ENCODE measurements at regions not wholly inside any gene's neighbourhood (a gene's known extent, or its start where the extent isn't known, plus 50 kb on each side); places are given as distances from the start of the nearest gene placed in this dataset.

DNA sequence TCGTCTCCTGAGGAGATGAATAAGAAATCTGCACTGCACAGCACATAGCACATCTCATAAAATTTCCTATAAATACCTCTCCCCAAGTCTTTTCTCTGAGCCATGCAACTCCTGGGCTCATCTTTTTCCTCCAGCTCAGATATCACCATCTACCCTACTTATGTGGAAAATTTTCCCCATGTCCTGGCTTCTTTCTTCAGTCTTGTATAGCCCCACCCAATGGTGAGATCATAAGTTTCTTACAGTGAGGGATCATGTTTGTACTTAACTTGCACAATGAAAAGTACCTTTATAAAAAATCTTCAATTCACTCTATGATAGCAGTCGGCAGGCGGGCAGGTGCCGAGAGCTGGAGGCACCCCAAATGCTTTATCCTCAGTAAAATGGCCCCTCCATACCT, 198.6 kb upstream of the S100G start:
- DNase-seq (ENCODE audit: low spot score), result no peak

DNA sequence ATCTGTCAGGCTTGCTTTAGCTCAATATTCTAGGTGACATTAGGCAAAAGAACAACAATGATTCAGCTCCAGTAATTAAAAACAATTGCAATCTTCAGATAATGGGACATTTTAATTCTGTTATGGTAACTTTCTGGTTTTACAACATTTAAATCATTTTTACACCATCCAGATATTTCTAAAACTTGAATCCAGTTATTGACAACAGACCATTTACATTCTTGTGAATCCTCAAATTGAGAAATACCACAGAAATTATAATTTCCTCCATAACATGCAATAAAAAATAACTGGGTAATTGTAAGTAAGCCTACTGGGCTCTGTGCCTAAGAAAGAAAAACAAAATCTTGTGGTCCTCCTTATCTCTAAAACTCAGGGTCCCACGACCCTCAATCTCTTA, 195.0 kb upstream of the S100G start:
- no peak for DNase-seq (ENCODE audit: low spot score)

DNA sequence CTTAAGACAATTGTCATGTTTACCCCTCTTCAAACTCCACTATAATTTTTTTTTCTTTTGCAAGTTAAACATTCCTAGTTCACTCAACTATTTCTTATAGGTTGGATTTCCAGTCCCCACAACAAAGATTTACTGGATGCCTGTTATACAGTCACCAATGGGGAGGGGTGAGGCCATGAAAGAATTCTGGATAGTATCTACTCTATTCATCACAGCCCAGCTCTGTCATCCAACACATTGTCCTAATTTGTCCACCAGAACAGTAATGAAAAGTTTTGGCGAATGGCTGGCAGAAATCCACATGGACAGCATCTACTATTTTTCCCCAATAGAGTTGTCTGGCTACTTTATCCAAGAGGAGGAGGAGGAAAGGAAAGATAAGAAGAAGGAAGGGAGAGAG, 192.7 kb upstream of the S100G start:
- DNase-seq (ENCODE audit: low spot score), result no peak

DNA sequence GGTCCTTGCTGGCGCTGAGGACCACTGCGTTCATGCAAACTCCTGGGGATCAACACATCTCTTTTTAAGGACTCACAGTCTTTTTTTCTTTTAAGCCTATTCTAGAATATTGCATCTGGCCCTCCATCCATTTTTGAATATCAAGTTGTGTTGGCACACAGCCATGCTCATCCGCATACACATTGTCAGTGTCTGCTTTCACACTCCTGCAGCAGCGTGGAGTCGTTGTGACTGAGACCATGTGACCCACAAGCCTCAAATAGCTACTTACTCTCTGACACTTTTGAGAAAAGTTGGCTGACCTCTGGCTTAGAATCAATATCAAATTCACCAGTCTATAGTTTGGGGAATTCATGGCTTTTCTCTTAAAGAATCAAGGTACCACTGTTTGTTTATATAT, 191.8 kb upstream of the S100G start:
- DNase-seq (ENCODE audit: low spot score), result no peak

DNA sequence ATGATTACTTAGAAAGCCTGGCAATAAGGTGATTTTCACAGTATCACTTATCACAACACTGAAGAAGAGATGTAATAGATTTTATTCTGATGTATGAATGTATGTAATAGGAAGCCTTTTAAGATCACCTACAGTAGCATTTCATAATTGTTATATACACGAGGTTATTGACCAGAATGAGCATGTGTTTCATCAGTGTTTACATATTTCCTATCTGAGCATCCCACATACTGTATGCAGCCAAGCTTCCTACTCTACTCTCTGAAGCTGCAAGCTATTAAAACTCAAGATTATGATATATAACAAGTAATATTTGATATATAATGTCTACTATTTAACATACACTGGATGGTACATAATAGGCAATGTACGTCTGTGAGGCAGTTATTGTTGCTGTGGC, 190.9 kb upstream of the S100G start:
- no peak for DNase-seq (ENCODE audit: low spot score)

DNA sequence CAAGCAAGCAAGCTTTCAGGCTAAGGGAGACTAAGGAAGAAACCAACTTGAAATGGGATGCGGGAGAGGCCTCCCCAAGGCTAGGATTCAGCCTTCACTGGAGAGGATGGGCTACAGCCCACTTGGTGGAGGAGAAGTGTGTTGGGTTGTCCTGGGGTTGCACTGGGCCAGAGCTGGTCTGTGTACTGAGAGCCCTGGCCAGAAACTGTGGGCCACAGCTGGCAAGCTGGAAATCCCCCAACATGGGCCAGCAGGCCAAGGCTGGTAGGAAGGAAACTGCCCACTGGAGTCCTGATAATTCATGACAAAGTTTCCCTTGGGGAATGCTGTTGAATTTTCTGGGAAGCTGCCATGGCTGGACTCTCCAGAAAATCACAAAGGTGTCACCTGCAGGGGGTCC, 188.0 kb upstream of the S100G start:
- no peak for DNase-seq (ENCODE audit: low spot score)

DNA sequence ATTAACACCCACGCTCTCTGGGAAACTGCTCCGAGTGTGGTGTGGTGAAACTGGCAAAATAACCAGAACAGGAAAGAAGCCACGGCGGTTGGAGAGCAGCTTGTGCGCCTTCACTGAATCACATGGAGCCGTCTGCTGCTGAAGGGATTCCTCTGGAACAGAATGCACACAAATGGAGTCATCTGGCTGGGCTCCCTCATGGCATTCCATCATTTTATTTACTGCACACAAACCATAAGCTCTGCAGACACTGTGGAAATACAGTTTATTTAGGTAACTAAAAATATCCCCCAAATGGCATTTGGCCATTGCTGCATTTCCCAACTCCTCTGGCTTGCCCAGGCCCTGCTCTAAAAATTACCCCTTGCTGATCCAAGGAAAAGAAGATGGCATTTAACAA, 187.0 kb upstream of the S100G start:
- DNase-seq (ENCODE audit: low spot score), result no peak

DNA sequence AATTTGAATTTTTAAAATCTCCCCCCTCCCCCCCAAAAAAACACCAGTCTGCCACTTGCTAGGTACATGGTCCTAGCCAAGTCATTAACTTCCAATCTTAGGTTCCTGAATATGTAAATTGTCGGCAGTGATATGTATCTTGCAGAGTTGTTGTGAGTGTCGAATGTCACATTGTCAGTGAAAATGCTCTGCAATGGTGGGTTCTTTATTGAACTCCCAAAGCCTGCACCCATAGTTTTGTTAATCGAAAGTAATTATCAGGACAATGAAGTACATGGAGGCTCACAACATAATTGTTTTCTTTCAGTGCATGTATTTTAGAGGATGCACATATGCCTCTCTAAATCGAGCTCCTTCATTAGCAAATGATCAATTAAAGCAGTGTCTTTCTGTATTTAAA, 185.6 kb upstream of the S100G start:
- no peak for DNase-seq (ENCODE audit: low spot score)

DNA sequence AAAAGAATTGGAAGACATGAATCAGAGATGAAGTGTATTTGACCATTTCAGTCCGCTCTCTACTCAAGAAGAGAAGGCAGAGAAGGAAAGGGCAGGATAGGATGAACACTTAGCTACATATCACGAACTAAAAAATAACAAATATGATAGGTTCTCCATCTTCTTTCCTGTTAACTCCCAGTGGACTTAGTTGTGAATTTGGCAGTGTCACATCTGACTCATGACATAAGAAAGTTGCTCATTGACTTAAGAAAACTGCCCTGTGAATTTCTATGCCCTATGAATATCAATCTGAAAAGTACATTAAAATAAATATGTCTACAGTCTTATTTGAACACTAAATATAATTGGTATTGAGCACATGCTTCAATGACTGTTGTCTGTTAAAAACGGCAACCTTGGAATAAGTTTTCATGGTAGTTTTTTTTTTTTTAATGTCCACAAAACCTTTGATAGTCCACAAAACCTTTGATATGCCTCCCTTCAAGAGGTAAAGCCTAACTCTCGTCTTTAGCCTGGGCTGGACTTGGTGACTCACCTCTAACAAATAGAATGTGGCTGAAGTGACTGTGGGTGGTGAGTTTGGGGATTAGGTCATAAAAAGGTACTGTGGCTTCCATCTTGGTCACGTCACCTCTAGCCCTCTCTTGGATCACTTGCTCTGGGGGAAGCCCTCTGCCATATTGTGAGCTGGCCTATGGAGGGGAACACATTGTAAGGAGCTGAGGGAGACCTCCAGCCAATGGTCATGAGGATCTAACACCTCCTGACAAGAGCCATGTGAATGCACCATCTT, 184.7 kb upstream of the S100G start:
- no peak for DNase-seq (ENCODE audit: low spot score)

DNA sequence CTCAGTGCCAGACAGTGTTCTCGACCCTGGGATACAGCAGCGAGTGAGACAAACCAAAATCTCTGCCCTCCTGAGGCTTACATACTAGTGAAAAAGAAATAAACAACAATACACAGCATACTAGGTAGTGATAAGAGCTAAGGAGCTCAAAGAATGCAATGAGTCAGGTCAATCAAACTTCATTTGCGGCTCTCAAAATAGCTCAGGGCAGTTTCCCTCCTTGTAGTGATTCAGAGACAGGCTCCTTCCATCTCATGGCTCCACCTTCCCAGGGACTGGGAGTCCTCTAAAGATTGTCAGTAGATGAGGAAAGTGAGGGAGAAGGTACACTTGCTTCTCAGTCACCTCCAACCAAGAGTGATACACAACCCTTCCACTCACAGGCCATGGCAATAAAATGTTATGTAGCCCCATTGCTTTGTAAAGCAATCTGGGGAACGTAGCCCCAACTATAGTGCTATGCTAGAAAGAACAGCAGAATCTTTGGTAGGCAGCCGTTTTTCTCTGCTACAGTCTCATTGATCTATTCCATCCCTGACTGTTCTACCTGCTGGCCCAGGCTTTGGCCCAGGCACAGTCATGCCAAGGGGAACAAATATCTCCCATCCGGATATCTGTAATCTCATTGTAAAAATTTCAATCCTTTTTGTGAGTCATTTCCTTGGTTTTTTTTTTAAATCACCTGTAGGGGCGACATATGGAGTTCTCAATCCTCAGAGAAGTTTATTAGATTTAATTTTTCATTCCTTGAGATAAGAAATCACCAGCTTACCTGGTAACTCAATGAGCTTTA, 183.1 kb upstream of the S100G start:
- no peak for DNase-seq (ENCODE audit: low spot score)

DNA sequence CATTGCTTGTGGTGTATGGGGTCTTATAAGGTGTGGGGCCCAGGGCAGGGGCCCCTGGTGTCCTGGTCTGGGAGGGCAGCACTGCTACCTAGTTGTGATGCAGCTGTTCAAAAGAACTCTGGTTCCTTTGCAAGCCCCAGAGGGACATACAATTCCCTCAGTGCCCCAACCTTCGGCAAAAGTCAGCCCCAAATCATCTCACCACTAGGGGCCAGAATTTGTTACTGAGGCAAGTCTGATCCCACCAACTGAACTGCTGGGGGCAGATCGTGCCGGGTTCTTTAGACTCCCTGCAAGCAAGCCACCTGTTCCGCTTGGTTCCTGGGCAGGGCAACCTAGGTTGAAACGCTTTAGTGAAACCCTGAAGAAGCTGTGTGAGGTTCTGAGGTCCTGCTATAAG, 180.1 kb upstream of the S100G start:
- no peak for DNase-seq (ENCODE audit: low spot score)

DNA sequence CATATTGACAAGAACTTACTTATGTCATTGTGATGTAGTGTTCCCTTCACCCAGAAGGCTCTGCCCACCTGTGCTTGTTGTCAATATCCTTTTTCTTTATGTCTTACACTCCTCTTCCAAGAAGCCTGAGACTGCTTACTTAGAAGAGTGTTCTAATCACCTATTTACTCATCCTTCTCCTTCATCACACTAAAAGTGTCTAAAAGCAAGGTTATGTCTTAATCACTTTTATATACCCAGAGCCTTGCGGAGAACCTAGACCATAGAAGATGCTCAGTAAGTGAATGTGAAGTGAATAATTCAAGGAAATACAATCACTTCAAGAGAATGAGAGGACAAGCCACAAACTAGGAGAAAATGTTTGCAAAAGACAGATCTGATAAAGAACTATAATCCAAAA, 177.6 kb upstream of the S100G start:
- no peak for DNase-seq (ENCODE audit: low spot score)

DNA sequence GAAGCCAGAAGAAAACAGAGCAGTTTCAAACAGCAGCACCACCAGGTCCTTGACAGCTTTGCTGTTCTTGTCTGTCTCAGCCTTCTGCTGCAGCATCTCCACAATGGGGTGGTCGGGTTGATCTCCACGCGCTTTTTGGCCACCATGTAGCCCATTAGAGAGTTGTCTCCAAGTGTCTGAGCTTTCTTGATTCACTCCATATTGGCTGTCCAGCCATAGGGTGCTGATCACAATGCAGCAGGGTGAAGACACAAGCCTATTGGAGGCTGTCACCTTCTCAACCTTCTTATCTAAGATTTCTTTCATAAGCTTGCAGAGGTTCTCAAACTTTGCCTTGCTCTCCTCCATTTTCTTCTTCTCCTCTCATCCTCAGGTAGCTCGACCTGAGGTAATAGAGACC, 175.4 kb upstream of the S100G start:
- no peak for DNase-seq (ENCODE audit: low spot score)

DNA sequence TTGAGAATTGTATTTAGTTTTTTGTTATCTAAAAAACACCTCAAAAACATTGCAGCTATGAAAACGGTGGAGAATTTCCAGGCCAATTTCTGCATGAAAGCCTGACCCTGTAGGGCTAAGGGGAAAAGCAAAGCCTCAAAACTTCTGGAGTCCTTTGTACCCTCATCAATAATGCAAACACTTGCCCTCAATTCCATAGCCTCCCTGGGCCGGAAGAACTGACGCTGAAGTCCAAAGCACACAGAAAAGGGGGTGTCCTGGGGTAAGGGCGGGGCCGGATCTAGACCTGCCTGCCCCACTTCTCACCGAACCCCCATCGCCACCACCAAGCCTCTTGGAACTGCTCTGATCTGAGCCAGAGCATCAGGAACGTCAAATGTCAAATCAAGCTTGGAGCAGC, 173.9 kb upstream of the S100G start:
- DNase-seq (ENCODE audit: low spot score), result no peak

DNA sequence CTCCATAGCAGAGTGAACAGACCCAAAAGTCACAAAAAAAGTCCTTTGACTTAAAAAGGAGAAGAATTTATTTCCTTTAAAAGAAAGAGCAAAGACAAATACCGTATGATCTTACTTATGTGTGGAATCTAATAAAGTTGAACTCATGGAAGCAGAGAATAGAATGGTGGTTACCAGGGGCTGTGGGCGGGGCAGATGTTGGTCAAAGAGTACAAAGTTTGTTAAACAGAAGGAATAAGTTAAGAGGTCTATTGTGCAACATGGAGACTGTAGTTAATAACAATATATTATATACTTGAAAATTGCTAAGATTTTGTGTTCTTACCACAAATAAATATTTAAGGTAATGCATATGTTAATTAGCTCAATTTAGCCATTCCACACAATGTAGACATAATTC, 173.3 kb upstream of the S100G start:
- DNase-seq (ENCODE audit: low spot score), result no peak

DNA sequence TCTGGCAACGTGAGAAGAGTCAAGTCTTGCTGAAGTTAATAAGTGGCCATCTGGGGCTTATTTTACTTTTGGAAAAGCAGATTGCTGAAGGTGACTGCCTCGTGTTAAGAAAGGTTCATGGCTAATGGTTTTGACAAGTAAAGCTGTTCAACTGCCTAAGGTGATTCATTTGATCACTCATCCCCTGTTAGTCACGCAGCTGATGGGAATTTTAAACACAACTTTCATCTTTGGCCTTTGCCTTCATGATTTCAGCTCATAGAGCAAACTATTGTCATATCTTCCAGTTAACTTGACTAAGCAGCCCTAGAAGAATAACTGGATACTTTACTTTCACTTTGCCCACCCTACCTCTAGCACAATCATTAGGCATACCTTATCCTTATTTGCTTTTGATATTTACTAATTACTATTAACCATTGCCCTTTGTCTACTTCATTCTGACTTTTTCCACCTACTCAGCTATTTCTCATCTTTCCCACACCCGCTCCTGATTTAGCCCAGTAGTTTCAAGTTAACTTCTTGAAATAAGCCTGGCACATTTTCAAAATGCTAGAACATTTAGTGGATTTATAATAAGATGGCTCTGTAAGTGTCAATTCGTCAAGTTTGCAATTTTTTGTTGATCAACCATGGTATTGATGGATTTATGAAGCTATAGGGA, 170.6 kb upstream of the S100G start:
- DNase-seq (ENCODE audit: low spot score), result no peak

DNA sequence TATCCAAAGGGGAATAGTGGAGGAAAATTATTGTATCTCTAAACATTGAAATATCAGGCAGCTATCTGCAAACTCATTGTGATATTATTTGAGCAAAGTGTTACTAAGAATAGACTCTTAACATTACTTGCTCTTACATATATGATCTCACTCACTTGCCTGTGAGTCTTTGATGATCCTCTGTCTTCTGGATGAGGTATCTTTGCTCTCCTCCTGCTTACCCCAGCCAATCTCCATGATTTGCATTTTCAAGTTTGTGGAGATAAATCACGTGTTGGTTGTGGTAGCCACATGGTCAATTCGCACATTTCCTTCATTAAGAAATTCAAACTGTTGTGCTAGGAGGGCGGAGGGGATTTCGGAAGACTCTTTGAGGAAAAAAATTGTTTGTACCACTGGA, 169.9 kb upstream of the S100G start:
- no peak for DNase-seq (ENCODE audit: low spot score)

DNA sequence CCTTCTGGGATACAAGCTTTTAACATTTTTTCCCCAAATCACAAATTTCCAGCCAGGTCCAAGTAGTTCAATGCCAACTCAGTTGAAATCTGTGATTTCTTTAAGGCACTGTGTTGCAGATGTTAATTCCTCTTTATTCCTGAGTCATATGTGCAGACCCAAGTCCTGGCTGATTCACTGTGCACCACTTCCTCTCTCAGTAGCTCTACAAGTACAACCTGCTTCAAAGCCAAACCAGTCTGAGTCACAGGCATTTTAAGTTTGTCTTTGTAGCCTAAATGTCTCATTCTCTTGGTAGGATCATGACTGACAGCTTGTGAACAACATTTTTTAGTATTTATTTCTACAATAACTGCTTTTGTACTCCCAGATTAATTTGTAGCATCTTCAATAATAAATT, 165.6 kb upstream of the S100G start:
- DNase-seq (ENCODE audit: low spot score), result no peak

DNA sequence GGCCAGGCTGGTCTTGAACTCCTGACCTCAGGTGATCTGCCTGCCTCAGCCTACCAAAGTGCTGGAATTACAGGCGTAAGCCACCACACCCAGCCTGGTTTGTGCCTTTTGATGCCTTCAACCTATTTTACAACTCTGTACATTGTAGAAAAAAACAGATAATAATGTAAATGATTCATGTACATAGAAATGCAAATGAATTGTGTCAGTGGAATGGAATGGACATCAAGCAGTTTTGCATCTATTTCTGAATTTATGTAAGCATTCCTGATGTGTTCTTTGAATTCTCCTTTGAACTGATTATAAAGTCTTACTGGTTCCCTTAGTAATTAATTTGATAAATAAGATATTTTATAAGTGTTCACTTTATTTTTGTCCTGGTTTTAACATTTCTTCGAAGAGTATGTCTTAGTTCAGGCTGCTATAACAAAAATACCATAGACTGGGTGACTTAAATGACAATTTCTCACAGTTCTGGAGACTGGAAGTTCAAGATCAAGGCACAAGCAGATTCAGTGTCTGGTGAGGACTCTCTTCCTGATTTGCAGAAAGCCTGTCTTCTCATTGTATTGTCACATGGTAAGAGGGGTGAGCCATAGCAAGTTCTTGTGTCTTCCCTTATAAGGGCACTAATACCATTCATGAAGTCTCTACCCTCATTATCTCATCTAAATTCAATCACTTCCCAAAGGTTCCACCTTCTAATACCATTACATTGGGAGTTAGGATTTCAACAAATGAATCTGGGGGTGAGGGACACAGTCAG, 162.2 kb upstream of the S100G start:
- DNase-seq (ENCODE audit: low spot score), result no peak

DNA sequence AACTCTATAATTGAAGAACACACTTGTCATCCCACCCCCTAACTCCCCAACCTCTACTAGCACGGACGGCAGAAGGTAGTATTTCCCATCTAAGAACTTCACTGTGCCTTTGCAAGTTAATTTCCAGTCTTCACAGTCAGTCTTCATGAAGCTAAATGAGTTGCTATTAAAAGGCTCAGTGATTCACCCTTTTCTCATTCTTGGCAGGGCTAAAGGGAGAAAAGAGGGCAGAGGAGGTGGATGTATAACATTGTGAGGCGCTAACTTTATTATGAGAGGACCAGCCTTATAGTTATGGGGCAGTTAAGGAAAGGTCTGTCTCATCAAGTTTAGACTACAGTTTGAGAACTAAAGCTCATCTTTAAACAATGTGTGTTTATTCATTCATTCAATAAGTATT, 161.0 kb upstream of the S100G start:
- no peak for DNase-seq (ENCODE audit: low spot score)

DNA sequence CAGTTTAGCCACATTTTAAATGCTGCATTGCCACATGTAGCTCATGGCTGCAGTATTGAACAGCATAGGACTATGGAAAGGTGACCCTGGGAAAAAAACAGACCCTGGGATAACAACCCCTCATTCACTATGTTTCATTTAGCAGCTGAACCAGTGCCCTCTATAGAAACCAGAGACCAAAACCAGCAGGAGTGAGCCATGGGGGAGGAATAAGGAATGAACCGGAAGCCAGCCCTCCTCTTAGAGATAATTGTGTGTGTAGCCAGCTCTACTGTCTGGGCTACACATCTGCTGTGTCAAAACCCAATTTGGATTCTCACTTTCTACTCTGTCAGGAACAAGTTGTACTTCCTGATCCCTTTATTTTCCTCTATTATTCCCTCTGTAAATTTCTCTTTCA, 158.5 kb upstream of the S100G start:
- no peak for DNase-seq (ENCODE audit: low spot score)

DNA sequence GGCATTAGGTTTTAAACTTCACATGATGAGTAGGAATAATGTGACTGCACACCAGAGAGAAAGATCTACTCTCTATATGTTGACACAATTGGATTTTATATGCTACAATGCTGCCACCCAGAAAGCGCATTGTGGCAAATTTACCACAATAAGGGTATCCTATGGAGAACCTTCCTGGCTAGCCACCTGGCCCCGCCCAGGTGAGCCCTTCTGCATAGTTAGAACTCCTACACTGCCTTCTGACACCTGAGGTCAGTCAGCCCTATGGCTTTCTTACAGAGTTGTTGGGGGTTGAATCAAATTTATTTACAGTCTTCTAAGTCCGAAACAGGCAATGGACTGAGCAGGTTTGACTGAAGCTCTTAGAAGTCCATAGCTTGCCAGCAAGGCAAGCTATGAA, 153.8 kb upstream of the S100G start:
- no peak for DNase-seq (ENCODE audit: low spot score)

Data from HuH-7.5 (cell line).